BLaER1 treated with 17β-estradiol and CSF1 and Interleukin-3, amounts not matched to agents 10 nM and 100 nM (cell line): ENCODE measurements at regions not wholly inside any gene's neighbourhood (a gene's known extent, or its start where the extent isn't known, plus 50 kb on each side); places are given as distances from the start of the nearest gene placed in this dataset.

ENCODE experiments used
- H3K27ac ChIP-seq, 11 experiments: shearing (Covaris generic); formaldehyde crosslinking; 2 replicates each; pipeline ENCODE4 v1.8.1; 2022
- H3K27me3 ChIP-seq, 11 experiments: shearing (Covaris generic); formaldehyde crosslinking; 2 replicates each; pipeline ENCODE4 v1.8.1; 2022
- H3K36me3 ChIP-seq, 11 experiments: shearing (Covaris generic); formaldehyde crosslinking; 2 replicates each; pipeline ENCODE4 v1.8.1; 2022
- H3K4me1 ChIP-seq, 10 experiments: shearing (Covaris generic); formaldehyde crosslinking; 2 replicates each; pipeline ENCODE4 v1.8.1; 2022
- H3K4me2 ChIP-seq, 11 experiments: shearing (Covaris generic); formaldehyde crosslinking; 2 replicates each; pipeline ENCODE4 v1.8.1; 2022
- H3K4me3 ChIP-seq, 10 experiments: shearing (Covaris generic); formaldehyde crosslinking; 2 replicates each; pipeline ENCODE4 v1.8.1; 2022
- H3K9ac ChIP-seq, 11 experiments: shearing (Covaris generic); formaldehyde crosslinking; 2 replicates each; pipeline ENCODE4 v1.8.1; 2022
- H3K9me3 ChIP-seq, 11 experiments: shearing (Covaris generic); formaldehyde crosslinking; replicated peaks in 1 of 11; 2 replicates each; pipeline ENCODE4 v1.8.1; 2022
- H4K20me1 ChIP-seq, 11 experiments: shearing (Covaris generic); formaldehyde crosslinking; 2 replicates each; pipeline ENCODE4 v1.8.1; 2022
- Cebpa-rat ChIP-seq, 11 experiments: shearing (Covaris generic); IDR thresholded peaks; 2 replicates each; pipeline ENCODE4 v1.8.1; 2022

DNA sequence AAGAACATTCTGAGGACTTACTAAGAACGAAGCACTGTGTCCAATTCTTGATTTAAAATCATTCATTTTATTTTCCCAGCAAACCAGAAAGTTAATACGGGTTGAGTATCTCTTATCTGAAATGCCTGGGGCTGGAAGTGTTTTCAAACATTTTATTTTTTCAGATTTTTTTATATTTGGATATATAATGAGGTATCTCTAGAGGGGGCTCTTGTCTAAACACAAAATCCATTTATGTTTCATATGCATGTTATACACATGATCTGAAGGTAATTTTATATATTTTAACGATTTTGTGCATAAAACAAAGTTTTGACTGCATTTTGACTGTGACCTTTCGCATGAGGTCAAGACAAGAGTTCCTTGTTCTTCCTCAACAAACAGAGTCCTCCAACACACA lies 320.9 kb downstream of the ASMT start:
- H3K9me3 ChIP-seq: peaks cover 18 to 34% (median 28%) of the 10 kb centered on the region in 11 experiments
- no peaks in the 10 kb centered on the region for H3K36me3 ChIP-seq
- no peak overlapping the region for H3K4me2 ChIP-seq
- H3K4me1 ChIP-seq: peaks cover 0 to 5% (median 0%) of the 10 kb centered on the region in 10 experiments; a peak in 2 of 20 replicates
- H3K27ac ChIP-seq: no peak overlapping the region
- no peaks in the 10 kb centered on the region for H4K20me1 ChIP-seq
- H3K4me3 ChIP-seq: no peak overlapping the region
- H3K9ac ChIP-seq: no peak overlapping the region
- no peaks in the 10 kb centered on the region for H3K27me3 ChIP-seq
- TF ChIP-seq Cebpa-rat (IDR thresholded peaks at IDR 0.05): no peak

DNA sequence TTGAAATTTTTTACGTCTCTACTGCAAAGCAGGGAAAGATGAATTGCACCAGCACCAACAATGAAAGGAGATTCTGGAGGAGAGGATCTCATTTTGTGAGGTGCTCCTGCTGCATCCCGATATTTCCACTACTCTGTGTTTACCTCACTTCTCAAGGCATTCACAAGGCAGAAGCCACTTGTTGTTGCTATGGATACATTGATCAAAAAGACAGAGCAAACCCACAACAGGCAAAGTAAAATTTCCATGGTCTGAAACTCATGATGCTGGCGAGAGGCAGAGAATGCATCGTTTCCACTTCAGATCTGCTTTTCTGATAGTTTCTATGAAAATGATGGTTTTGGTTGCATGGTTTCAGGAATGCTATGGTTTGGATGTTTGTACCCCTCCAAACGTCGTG lies 323.3 kb downstream of the ASMT start:
- Histone ChIP-seq H3K4me3 (no peak overlapping the region), H3K9ac (no peak overlapping the region), H3K4me1 (peaks cover 0 to 5% (median 0%) of the 10 kb centered on the region in 10 experiments; a peak in 2 of 20 replicates), H3K9me3 (peaks cover 18 to 34% (median 28%) of the 10 kb centered on the region in 11 experiments), H3K36me3 (no peaks in the 10 kb centered on the region), H3K27me3 (no peaks in the 10 kb centered on the region), H4K20me1 (no peaks in the 10 kb centered on the region), H3K4me2 (no peak overlapping the region), H3K27ac (no peak overlapping the region)
- TF ChIP-seq Cebpa-rat (IDR thresholded peaks at IDR 0.05): no peak

DNA sequence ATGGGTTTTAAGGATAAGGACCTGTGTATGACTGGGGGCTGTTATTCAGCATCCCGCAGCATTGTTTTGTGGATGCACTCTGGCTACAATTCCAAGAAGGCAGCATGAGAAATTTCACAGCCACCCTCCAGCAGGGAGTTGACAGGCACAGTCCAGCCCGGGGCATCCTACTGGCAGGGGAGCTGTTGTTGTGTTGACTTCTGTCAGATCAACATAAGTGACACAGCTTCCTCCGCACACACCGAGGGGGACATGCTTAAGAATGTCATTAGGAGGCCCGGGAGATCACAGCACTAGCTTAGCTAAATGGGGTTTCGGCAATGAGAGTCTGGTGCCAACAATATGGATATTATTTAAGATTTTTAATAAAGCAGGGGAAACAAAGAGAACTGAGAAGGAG lies 326.5 kb downstream of the ASMT start:
- Histone ChIP-seq H3K27ac (no peak overlapping the region), H3K27me3 (no peaks in the 10 kb centered on the region), H3K4me1 (no peaks in the 10 kb centered on the region), H3K9ac (no peak overlapping the region), H3K9me3 (peaks cover 18 to 34% (median 28%) of the 10 kb centered on the region in 11 experiments), H4K20me1 (no peaks in the 10 kb centered on the region), H3K36me3 (no peaks in the 10 kb centered on the region), H3K4me2 (no peak overlapping the region), H3K4me3 (no peak overlapping the region)
- TF ChIP-seq Cebpa-rat (IDR thresholded peaks at IDR 0.05): no peak

DNA sequence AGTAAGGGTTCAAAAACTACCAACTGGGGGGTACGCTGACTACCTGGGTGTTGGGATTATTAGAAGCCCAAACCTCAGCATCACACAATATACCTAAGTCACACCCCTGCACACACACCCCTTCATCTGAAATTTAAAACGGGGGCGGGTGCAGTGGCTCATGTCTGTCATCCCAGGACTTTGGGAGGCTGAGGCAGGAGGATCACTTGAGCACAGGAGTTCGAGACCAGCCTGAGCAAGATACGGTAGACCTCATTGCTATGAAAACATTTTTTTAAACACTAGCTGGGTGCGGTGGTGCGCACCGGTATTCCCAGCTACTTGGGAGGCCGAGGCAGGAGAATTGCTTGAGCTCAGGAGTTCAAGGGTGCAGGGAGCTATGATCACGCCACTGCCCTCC lies 331.0 kb downstream of the ASMT start:
- H3K9me3 ChIP-seq: no peaks in the 10 kb centered on the region
- no peaks in the 10 kb centered on the region for H3K27me3 ChIP-seq
- no peak for TF ChIP-seq Cebpa-rat (IDR thresholded peaks at IDR 0.05)
- no peak overlapping the region for H3K27ac ChIP-seq
- H3K9ac ChIP-seq: no peak overlapping the region
- no peak overlapping the region for H3K4me3 ChIP-seq
- H4K20me1 ChIP-seq: no peaks in the 10 kb centered on the region
- no peak overlapping the region for H3K4me2 ChIP-seq
- no peaks in the 10 kb centered on the region for H3K4me1 ChIP-seq
- no peaks in the 10 kb centered on the region for H3K36me3 ChIP-seq

DNA sequence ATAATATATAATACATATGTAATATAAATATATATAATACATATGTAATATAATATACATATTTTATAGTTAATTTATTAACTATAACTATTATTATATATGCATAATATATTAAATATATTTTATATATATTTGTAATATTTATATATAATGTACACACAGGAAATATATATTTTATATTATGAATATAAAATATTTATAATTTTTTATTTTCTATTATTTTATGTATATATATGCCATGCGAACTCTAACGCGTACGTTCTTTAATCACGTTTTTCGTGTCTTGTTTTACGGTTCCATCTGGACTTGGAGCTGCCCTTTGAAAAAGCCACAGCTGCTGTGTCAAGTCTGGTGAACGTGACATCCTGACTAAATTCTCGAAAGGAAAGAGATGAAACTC lies 332.1 kb downstream of the ASMT start:
- Histone ChIP-seq H3K4me3 (no peak overlapping the region), H3K9ac (no peak overlapping the region), H3K9me3 (no peaks in the 10 kb centered on the region), H4K20me1 (no peaks in the 10 kb centered on the region), H3K4me2 (no peak overlapping the region), H3K27me3 (no peaks in the 10 kb centered on the region), H3K36me3 (no peaks in the 10 kb centered on the region), H3K27ac (no peak overlapping the region), H3K4me1 (no peaks in the 10 kb centered on the region)
- TF ChIP-seq Cebpa-rat (IDR thresholded peaks at IDR 0.05): no peak
